Osteoblast (primary cell): ENCODE measurements at regions not wholly inside any gene's neighbourhood (a gene's known extent, or its start where the extent isn't known, plus 50 kb on each side); places are given as distances from the start of the nearest gene placed in this dataset.

Source experiments
- DNase-seq: peaks from one replicate; pipeline ENCODE4 v3.0.0; 2011; ENCODE audit warnings: low spot score, mixed read lengths; ENCODE audit not compliant: insufficient read length; ENCODE audit errors: missing footprints
- H2AFZ ChIP-seq: 2 replicates; pipeline ENCODE4 v1.6.0; 2011; ENCODE audit warnings: mild to moderate bottlenecking, low read length
- H3K27ac ChIP-seq: 2 replicates; pipeline ENCODE4 v1.5.1; 2011; ENCODE audit warnings: mild to moderate bottlenecking, low read depth, low read length, moderate library complexity
- H3K27me3 ChIP-seq: 2 replicates; pipeline ENCODE4 v1.6.0; 2012; ENCODE audit warnings: mild to moderate bottlenecking, control low read depth, inconsistent platforms, low read length, moderate library complexity; ENCODE audit not compliant: insufficient read depth
- H3K36me3 ChIP-seq: 2 replicates; pipeline ENCODE4 v1.5.1; 2011; ENCODE audit warnings: mild to moderate bottlenecking, low read length, control low read depth, moderate library complexity; ENCODE audit not compliant: insufficient read depth
- H3K4me1 ChIP-seq: 2 replicates; pipeline ENCODE4 v1.5.1; 2011; ENCODE audit warnings: mild to moderate bottlenecking, low read length, control low read depth, moderate library complexity; ENCODE audit not compliant: insufficient read depth
- H3K4me2 ChIP-seq: 2 replicates; pipeline ENCODE4 v1.6.0; 2011; ENCODE audit warnings: mild to moderate bottlenecking, low read length; ENCODE audit not compliant: insufficient read depth
- H3K4me3 ChIP-seq: fragments of 200-600 bp; sonication (generic); 3 replicates; pipeline ENCODE4 v1.5.1; 2012; ENCODE audit warnings: mild to moderate bottlenecking, low read length, inconsistent platforms; ENCODE audit not compliant: insufficient read depth
- H3K79me2 ChIP-seq: 2 replicates; pipeline ENCODE4 v1.6.0; 2012; ENCODE audit warnings: mild to moderate bottlenecking, low read length, control low read depth, inconsistent platforms; ENCODE audit not compliant: insufficient read depth
- H3K9me3 ChIP-seq: 2 replicates; pipeline ENCODE4 v1.5.1; 2011; ENCODE audit warnings: low read depth, low read length, control low read depth
- H4K20me1 ChIP-seq: 2 replicates; pipeline ENCODE4 v1.6.0; 2012; ENCODE audit warnings: mild to moderate bottlenecking, low read length, control low read depth; ENCODE audit not compliant: insufficient read depth
- CTCF ChIP-seq: IDR thresholded peaks from 2 replicates; pipeline ENCODE4 v1.5.1; 2011; ENCODE audit warnings: mild to moderate bottlenecking, low read depth, low read length, moderate library complexity; ENCODE audit errors: extremely low read depth

DNA sequence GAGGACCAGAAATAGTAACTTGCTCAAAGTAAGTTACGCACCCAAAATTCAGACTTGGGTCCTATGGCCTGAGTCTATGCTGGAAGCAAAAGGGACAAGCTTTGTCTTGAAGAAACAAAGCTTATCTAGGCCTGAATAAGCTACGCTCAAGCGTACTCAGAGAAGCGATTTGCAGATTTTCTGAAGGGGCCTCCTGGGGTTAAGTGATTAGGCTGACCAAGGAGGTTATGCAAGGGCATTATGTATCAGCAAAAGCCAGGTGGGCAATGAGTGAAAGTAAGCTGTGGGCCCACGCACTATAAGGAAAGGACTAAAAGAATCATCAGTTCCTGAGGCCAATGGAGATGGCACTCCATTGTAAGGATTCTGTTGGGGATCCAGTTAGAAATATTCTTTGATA is 122.1 kb downstream of the SNX18 start:
- Histone ChIP-seq H3K9me3 (no peaks in the 10 kb centered on the region), H3K27ac (no peak overlapping the region), H3K27me3 (no peaks in the 10 kb centered on the region), H3K4me1 (peaks cover 14% of the 10 kb centered on the region), H3K4me2 (no peak overlapping the region), H2AFZ (no peak overlapping the region), H3K4me3 (no peak overlapping the region), H3K36me3 (no peaks in the 10 kb centered on the region), H3K79me2 (no peaks in the 10 kb centered on the region), H4K20me1 (no peaks in the 10 kb centered on the region)
- no peak for DNase-seq
- TF ChIP-seq CTCF = no peak

DNA sequence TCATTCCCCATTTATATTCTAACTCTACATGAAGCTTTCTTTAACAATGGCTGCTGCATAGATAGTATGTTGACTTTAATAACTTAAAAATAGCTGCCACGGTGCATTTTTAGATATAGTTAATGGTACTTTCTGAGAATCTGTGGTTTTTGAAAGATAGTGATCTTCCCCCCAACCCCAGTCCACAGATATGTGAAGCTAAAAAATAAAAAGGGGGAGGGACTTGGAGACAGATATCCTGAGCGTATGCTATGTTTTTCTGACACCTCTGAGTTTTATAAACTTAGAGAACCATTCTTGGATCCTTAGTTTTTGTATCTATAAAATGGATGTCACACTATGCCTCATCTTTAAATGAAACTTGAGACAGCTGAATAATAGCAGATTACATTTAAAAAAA is 120.5 kb downstream of the SNX18 start:
- H3K4me3 ChIP-seq = no peak overlapping the region
- H3K79me2 ChIP-seq = no peaks in the 10 kb centered on the region
- no peak for TF ChIP-seq CTCF
- no peak overlapping the region for H3K27ac ChIP-seq
- no peaks in the 10 kb centered on the region for H3K9me3 ChIP-seq
- H4K20me1 ChIP-seq = no peaks in the 10 kb centered on the region
- no peak overlapping the region for H3K4me2 ChIP-seq
- no peak overlapping the region for H2AFZ ChIP-seq
- no peaks in the 10 kb centered on the region for H3K4me1 ChIP-seq
- no peaks in the 10 kb centered on the region for H3K36me3 ChIP-seq
- H3K27me3 ChIP-seq = no peaks in the 10 kb centered on the region
- DNase-seq = no peak

GRCh38 chr5:54637654-54638053 is 120.1 kb downstream of the SNX18 start:
- TF ChIP-seq CTCF = no peak
- H3K36me3 ChIP-seq = no peaks in the 10 kb centered on the region
- H3K79me2 ChIP-seq = no peaks in the 10 kb centered on the region
- no peaks in the 10 kb centered on the region for H4K20me1 ChIP-seq
- H3K4me2 ChIP-seq = no peak overlapping the region
- no peak overlapping the region for H3K27ac ChIP-seq
- no peaks in the 10 kb centered on the region for H3K9me3 ChIP-seq
- H3K4me3 ChIP-seq = no peak overlapping the region
- DNase-seq = no peak
- H3K27me3 ChIP-seq = no peaks in the 10 kb centered on the region
- H3K4me1 ChIP-seq = no peaks in the 10 kb centered on the region
- peak overlapping the region; percentile 47 for H2AFZ ChIP-seq

DNA sequence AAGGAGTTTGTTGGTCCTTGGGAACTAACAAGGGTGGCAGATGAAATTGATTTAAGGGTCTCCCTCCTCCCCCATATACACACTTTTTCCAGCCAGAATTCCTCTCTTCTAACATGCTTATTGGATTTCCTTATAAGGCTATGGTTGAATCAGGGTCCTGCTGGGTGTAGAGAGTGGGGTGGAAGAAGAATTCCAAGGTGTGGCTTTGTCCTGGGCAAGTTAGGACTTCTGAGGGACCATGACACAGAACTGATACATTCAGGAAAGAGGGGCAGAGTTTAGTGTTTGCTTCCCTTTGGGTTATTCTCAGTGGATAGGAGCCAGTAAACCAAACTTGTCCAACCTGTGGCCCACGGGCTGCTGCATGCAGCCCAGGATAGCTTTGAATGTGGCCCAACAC is 116.5 kb downstream of the SNX18 start:
- Histone ChIP-seq H3K4me1 (peaks cover 18% of the 10 kb centered on the region), H2AFZ (no peak overlapping the region), H4K20me1 (no peaks in the 10 kb centered on the region), H3K4me2 (no peak overlapping the region), H3K79me2 (no peaks in the 10 kb centered on the region), H3K36me3 (no peaks in the 10 kb centered on the region), H3K4me3 (no peak overlapping the region), H3K27ac (no peak overlapping the region), H3K9me3 (no peaks in the 10 kb centered on the region), H3K27me3 (no peaks in the 10 kb centered on the region)
- no peak for TF ChIP-seq CTCF
- DNase-seq = no peak
